ENCODE measurements at regions not wholly inside any gene's neighbourhood (a gene's known extent, or its start where the extent isn't known, plus 50 kb on each side); places are given as distances from the start of the nearest gene placed in this dataset.

- TF ChIP-seq, protein P1, sequence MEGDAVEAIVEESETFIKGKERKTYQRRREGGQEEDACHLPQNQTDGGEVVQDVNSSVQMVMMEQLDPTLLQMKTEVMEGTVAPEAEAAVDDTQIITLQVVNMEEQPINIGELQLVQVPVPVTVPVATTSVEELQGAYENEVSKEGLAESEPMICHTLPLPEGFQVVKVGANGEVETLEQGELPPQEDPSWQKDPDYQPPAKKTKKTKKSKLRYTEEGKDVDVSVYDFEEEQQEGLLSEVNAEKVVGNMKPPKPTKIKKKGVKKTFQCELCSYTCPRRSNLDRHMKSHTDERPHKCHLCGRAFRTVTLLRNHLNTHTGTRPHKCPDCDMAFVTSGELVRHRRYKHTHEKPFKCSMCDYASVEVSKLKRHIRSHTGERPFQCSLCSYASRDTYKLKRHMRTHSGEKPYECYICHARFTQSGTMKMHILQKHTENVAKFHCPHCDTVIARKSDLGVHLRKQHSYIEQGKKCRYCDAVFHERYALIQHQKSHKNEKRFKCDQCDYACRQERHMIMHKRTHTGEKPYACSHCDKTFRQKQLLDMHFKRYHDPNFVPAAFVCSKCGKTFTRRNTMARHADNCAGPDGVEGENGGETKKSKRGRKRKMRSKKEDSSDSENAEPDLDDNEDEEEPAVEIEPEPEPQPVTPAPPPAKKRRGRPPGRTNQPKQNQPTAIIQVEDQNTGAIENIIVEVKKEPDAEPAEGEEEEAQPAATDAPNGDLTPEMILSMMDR (IDR thresholded peaks at IDR 0.05 in 8 of 11, conservative IDR thresholded peaks at IDR 0.05 in 3 of 11): no peak
- no peak for TF ChIP-seq POLR2AphosphoS5 (IDR thresholded peaks at IDR 0.05)
Observed at GRCh38 chr7:36062154-36062815, 90.8 kb upstream of the EEPD1 start.

Measured in spleen (tissue), 7 donors.